H1 (cell line): ENCODE measurements at regions not wholly inside any gene's neighbourhood (a gene's known extent, or its start where the extent isn't known, plus 50 kb on each side); places are given as distances from the start of the nearest gene placed in this dataset.

ENCODE experiments used
- SIN3A ChIP-seq, 2 experiments: IDR thresholded peaks in 1 of 2; conservative IDR thresholded peaks in 1 of 2; 2 replicates each; pipeline ENCODE4 v1.6.1; 2011 to 2012; ENCODE audit warnings: low read length in 2 of 2, improper control_type of control experiment in 1 of 2, low read depth in 1 of 2, mild to moderate bottlenecking in 1 of 2

DNA sequence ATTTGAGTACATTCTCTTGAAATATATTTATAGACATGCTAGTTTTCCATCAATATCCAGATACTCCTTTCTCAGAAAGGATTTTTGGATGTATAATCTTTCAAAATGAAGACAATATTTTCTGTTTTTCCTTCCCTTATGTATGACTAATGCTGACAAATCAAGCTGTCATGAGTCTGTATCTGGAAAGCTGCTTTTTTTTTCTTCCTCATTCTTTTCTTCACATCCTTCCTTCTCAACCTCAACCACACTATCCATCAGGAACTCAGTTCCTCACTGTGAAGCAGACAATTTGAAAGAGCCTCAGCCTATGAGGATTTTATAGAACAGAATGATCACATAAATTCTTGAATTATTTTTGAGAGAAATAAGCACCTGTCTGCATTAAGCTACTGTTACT is 335.9 kb upstream of the EPHA6 start (continued):
- TF ChIP-seq SIN3A (conservative IDR thresholded peaks at IDR 0.05 in 1 of 2, IDR thresholded peaks at IDR 0.05 in 1 of 2; ENCODE audit: low read depth in 1 of 2, low read length in 2 of 2), result no peak
